Prostate gland (tissue), 2 donors: ENCODE measurements at regions not wholly inside any gene's neighbourhood (a gene's known extent, or its start where the extent isn't known, plus 50 kb on each side); places are given as distances from the start of the nearest gene placed in this dataset.

ENCODE experiments used
- CTCF ChIP-seq, 4 experiments: fragments of 200-600 bp in 2 of 4; fragments of 450-650 bp in 2 of 4; sonication (generic) in 2 of 4; IDR thresholded peaks; 1 replicate in 3 of 4; 2 replicates in 1 of 4; pipeline ENCODE4 v1.5.1; 2016 to 2019; ENCODE audit warnings: antibody characterized with exemption in 4 of 4, mild to moderate bottlenecking in 2 of 4, moderate library complexity in 2 of 4
- POLR2A ChIP-seq: fragments of 450-650 bp; IDR thresholded peaks from one replicate; pipeline ENCODE4 v1.6.1; 2016; ENCODE audit warnings: antibody characterized with exemption, mild to moderate bottlenecking
- POLR2AphosphoS5 ChIP-seq: sonication (generic); formaldehyde crosslinking; IDR thresholded peaks from one replicate; pipeline ENCODE4 v1.6.1; 2017; ENCODE audit warnings: antibody characterized with exemption

GRCh38 chr1:90277270-90277669 lies 282.4 kb downstream of the ZNF326 start:
- TF ChIP-seq CTCF (IDR thresholded peaks at IDR 0.05): no peak
- TF ChIP-seq POLR2AphosphoS5: no peak
- TF ChIP-seq POLR2A: no peak
